ENCODE measurements at regions not wholly inside any gene's neighbourhood (a gene's known extent, or its start where the extent isn't known, plus 50 kb on each side); places are given as distances from the start of the nearest gene placed in this dataset.
A peak's percentile ranks its signal among the peaks of the same experiment; 100 is the strongest.

DNA sequence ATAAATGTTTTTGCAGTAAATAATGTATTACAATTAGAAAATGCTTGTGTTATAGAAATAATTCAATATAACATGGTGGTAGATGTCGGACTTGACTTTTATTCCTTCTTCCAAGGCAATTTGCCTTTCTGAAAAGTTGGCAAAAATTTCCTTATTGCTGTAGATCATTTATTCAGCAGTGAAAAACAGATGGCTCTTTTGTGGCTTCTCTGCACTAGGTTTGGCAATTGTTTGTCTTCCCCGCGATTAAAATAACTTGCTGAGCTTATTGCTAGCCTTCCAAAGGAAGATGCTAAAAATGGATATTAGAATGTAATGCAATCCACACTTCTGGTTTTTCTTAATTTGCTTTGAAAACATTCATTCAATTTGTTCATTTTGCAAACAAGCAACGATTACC is 1977.9 kb upstream of the ADGRL3 start:
- Histone ChIP-seq H3K9me3 (ENCODE audit: low read length) (no peaks in the 10 kb centered on the region), H3K4me3 (replicated peaks in 1 of 3; ENCODE audit: insufficient read depth in 1 of 3, low read depth in 2 of 3, low read length in 3 of 3) (no peak overlapping the region), H3K4me1 (ENCODE audit: insufficient read depth, low read length) (no peaks in the 10 kb centered on the region), H3K79me2 (ENCODE audit: insufficient read depth, low read length) (no peaks in the 10 kb centered on the region), H2AFZ (ENCODE audit: low read length) (no peak overlapping the region), H3K27me3 (ENCODE audit: control insufficient read depth in 1 of 2, insufficient read depth in 2 of 2, low read length in 2 of 2) (no peaks in the 10 kb centered on the region; a peak in 1 of 5 replicates), H4K20me1 (ENCODE audit: insufficient read depth, low read length) (no peaks in the 10 kb centered on the region), H3K36me3 (replicated peaks in 1 of 2; ENCODE audit: control insufficient read depth in 1 of 2, insufficient read depth in 2 of 2, low read length in 2 of 2) (no peaks in the 10 kb centered on the region), H3K4me2 (ENCODE audit: low read depth, low read length) (no peak overlapping the region), H3K27ac (ENCODE audit: extremely low read length, insufficient read depth, low read length) (no peak overlapping the region), H3K9ac (ENCODE audit: insufficient read depth, low read depth, low read length) (no peak overlapping the region)
- POLR2A ChIA-PET, result no interaction called here
- ATAC-seq (no peak), DNase-seq (ENCODE audit: low spot score) (no peak), FAIRE-seq (no peak)
- intact Hi-C loops (cut with micrococcal nuclease; ENCODE audit: unreplicated experiment) (no loop called here), in situ Hi-C loops (cut with HindIII; ENCODE audit: extremely low pct_ligation_motif_present, low pct_unique_long_range_greater_than_20kb) (no loop called here)
- TF ChIP-seq HOXA9 (CRISPR knock-in tag; IDR thresholded peaks at IDR 0.05; ENCODE audit: borderline replicate concordance), result no peak
- no peak for TF ChIP-seq ZBTB7A (CRISPR knock-in tag; IDR thresholded peaks at IDR 0.05)
- no peak for TF ChIP-seq ZIK1 (CRISPR knock-in tag; IDR thresholded peaks at IDR 0.05; ENCODE audit: borderline replicate concordance, low read depth)
- no TSS peak for BruUV-seq (replicated peaks)
- CTCF ChIA-PET (ENCODE audit: low intra/inter-chr PET ratio, low total read pairs), result no interaction called here
- WGBS (ENCODE audit: low lambda C conversion rate), result 47% methylated on average over 4 of the region's 4 CpGs

DNA sequence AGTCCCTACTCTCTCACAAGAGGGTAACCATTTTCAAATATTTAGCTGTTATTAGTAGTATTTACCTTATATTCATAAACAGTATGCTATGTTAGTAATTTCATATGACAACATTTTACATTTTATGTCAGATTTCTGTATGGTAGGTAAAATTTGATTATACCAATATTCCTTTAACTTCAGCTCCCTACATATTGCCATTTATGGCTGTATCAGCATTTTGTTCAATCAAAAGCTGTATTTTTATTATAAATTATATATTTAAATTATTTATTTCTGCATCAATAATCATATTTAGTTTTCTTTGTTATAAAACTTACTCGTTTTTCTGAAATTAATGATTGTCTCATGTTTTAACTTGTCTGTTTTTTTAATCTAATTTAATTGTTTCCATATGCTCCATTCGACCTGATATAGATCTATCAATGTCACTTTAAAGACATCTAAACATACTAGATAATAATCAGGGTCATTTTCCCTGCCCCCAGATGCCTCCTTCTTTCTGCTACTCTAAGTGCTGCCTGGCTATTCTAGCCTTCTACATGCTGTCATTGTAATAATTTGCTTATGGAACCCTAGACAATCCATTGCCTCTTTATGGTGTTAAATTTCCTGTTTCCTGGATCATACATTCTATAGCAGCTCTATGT is 1976.7 kb upstream of the ADGRL3 start:
- no TSS peak for BruUV-seq (replicated peaks)
- H3K4me2 ChIP-seq (ENCODE audit: low read depth, low read length), result no peak overlapping the region
- no peaks in the 10 kb centered on the region; a peak in 1 of 5 replicates for H3K27me3 ChIP-seq (ENCODE audit: control insufficient read depth in 1 of 2, insufficient read depth in 2 of 2, low read length in 2 of 2)
- in situ Hi-C loops (cut with HindIII; ENCODE audit: extremely low pct_ligation_motif_present, low pct_unique_long_range_greater_than_20kb), result no loop called here
- TF ChIP-seq MAFK (conservative IDR thresholded peaks at IDR 0.05 in 1 of 2, IDR thresholded peaks at IDR 0.05 in 1 of 2; ENCODE audit: low read length in 2 of 2) (peak; percentile 42 to 71; a peak in 3 of 4 replicates), MIER3 (CRISPR knock-in tag; IDR thresholded peaks at IDR 0.05; ENCODE audit: borderline replicate concordance) (no peak), CC2D1A (CRISPR knock-in tag; IDR thresholded peaks at IDR 0.05) (no peak), NBN (conservative IDR thresholded peaks at IDR 0.05) (no peak), SATB2 (CRISPR knock-in tag; IDR thresholded peaks at IDR 0.05) (no peak), SP5 (CRISPR knock-in tag; IDR thresholded peaks at IDR 0.05; ENCODE audit: borderline replicate concordance, low read depth) (no peak), RXRB (CRISPR knock-in tag; IDR thresholded peaks at IDR 0.05; ENCODE audit: borderline replicate concordance) (no peak), MAFF (IDR thresholded peaks at IDR 0.05; ENCODE audit: low read depth, low read length) (peak; percentile 47; the same call in 1 of the 2 replicates), ZNF124 (CRISPR knock-in tag; IDR thresholded peaks at IDR 0.05) (no peak), MTA3 (CRISPR knock-in tag; IDR thresholded peaks at IDR 0.05) (no peak)
- TF ChIP-seq, protein P1, sequence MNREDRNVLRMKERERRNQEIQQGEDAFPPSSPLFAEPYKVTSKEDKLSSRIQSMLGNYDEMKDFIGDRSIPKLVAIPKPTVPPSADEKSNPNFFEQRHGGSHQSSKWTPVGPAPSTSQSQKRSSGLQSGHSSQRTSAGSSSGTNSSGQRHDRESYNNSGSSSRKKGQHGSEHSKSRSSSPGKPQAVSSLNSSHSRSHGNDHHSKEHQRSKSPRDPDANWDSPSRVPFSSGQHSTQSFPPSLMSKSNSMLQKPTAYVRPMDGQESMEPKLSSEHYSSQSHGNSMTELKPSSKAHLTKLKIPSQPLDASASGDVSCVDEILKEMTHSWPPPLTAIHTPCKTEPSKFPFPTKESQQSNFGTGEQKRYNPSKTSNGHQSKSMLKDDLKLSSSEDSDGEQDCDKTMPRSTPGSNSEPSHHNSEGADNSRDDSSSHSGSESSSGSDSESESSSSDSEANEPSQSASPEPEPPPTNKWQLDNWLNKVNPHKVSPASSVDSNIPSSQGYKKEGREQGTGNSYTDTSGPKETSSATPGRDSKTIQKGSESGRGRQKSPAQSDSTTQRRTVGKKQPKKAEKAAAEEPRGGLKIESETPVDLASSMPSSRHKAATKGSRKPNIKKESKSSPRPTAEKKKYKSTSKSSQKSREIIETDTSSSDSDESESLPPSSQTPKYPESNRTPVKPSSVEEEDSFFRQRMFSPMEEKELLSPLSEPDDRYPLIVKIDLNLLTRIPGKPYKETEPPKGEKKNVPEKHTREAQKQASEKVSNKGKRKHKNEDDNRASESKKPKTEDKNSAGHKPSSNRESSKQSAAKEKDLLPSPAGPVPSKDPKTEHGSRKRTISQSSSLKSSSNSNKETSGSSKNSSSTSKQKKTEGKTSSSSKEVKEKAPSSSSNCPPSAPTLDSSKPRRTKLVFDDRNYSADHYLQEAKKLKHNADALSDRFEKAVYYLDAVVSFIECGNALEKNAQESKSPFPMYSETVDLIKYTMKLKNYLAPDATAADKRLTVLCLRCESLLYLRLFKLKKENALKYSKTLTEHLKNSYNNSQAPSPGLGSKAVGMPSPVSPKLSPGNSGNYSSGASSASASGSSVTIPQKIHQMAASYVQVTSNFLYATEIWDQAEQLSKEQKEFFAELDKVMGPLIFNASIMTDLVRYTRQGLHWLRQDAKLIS (CRISPR knock-in tag; IDR thresholded peaks at IDR 0.05), result no peak
- no peaks in the 10 kb centered on the region for H3K4me1 ChIP-seq (ENCODE audit: insufficient read depth, low read length)
- ATAC-seq, result no peak
- H3K79me2 ChIP-seq (ENCODE audit: insufficient read depth, low read length), result no peaks in the 10 kb centered on the region
- ChIA-PET POLR2A (no interaction called here), CTCF (ENCODE audit: low intra/inter-chr PET ratio, low total read pairs) (no interaction called here)
- H3K27ac ChIP-seq (ENCODE audit: extremely low read length, insufficient read depth, low read length), result no peak overlapping the region
- 0% methylated on average over 2 of the region's 2 CpGs for WGBS (ENCODE audit: low lambda C conversion rate)
- no peak for DNase-seq (ENCODE audit: low spot score)
- H3K4me3 ChIP-seq (replicated peaks in 1 of 3; ENCODE audit: insufficient read depth in 1 of 3, low read depth in 2 of 3, low read length in 3 of 3), result no peak overlapping the region
- H4K20me1 ChIP-seq (ENCODE audit: insufficient read depth, low read length), result no peaks in the 10 kb centered on the region
- no peaks in the 10 kb centered on the region for H3K9me3 ChIP-seq (ENCODE audit: low read length)
- no peaks in the 10 kb centered on the region for H3K36me3 ChIP-seq (replicated peaks in 1 of 2; ENCODE audit: control insufficient read depth in 1 of 2, insufficient read depth in 2 of 2, low read length in 2 of 2)
- H3K9ac ChIP-seq (ENCODE audit: insufficient read depth, low read depth, low read length), result no peak overlapping the region
- H2AFZ ChIP-seq (ENCODE audit: low read length), result no peak overlapping the region
- intact Hi-C loops (cut with micrococcal nuclease; ENCODE audit: unreplicated experiment), result no loop called here
- no peak for FAIRE-seq
